Mesodermal cell (in vitro differentiated cells): ENCODE measurements at regions not wholly inside any gene's neighbourhood (a gene's known extent, or its start where the extent isn't known, plus 50 kb on each side); places are given as distances from the start of the nearest gene placed in this dataset.
"Not testable (repeated sequence)": the region's sequence is repeated elsewhere in the genome, so short reads cannot be mapped to it uniquely, and the experiment has no call there.

Experiments
- H3K27ac ChIP-seq: 2 replicates; pipeline ENCODE4 v1.7.0; 2013; ENCODE audit warnings: mild to moderate bottlenecking, low read depth, low read length, moderate library complexity; ENCODE audit not compliant: severe bottlenecking
- H3K36me3 ChIP-seq: 2 replicates; pipeline ENCODE4 v1.7.1; 2013; ENCODE audit warnings: mild to moderate bottlenecking, low read length, moderate library complexity; ENCODE audit not compliant: control insufficient read depth, insufficient read depth
- H3K4me1 ChIP-seq: one replicate; pipeline ENCODE4 v1.7.1; 2013; ENCODE audit warnings: mild to moderate bottlenecking, low read length; ENCODE audit not compliant: insufficient read depth, control insufficient read depth, poor library complexity, severe bottlenecking
- H3K4me3 ChIP-seq: 2 replicates; pipeline ENCODE4 v1.7.0; 2013; ENCODE audit warnings: low read length, control low read depth, mild to moderate bottlenecking; ENCODE audit not compliant: insufficient read depth, poor library complexity, severe bottlenecking; ENCODE audit errors: extremely low read depth
- H3K9me3 ChIP-seq: 2 replicates; pipeline ENCODE4 v1.7.1; 2013; ENCODE audit warnings: mild to moderate bottlenecking, low read length, moderate library complexity; ENCODE audit not compliant: control insufficient read depth
- WGBS, 2 experiments: methylation state at CpG; one replicate each; pipeline ENCODE4 v1.1.5; 2013; ENCODE audit warnings: missing lambda C conversion rate in 2 of 2; ENCODE audit not compliant: insufficient coverage in 2 of 2; 5-methylcytosine and 5-hydroxymethylcytosine counted together

DNA sequence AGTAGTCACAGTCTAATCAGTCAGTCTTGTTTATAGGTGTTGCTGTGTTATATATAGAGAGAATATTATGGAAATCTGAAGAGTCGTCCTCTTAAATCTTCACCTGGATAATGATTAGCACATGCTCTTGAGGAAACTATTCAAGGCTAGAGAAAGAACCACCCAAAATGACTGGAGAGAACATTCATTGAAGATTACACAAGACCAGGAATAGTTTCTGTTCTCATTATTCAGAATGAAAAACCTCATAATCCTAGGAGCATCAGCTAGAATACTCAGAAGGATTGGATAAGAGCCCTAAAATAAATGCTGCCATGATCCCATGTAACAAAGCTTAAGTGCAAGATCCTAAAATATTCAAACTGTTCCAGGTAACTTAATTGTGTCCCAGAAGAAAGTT lies 278.2 kb upstream of the PREP start:
- peaks cover 1% of the 10 kb centered on the region for H3K9me3 ChIP-seq
- no peak overlapping the region for H3K4me3 ChIP-seq
- H3K36me3 ChIP-seq = no peaks in the 10 kb centered on the region
- H3K27ac ChIP-seq = no peak overlapping the region
- WGBS, 2 experiments = 100% methylated on average over 1 of the region's 1 CpG; no CpG with 5 or more reads in 1 of the 2 experiments
- H3K4me1 ChIP-seq = peaks cover 10% of the 10 kb centered on the region

DNA sequence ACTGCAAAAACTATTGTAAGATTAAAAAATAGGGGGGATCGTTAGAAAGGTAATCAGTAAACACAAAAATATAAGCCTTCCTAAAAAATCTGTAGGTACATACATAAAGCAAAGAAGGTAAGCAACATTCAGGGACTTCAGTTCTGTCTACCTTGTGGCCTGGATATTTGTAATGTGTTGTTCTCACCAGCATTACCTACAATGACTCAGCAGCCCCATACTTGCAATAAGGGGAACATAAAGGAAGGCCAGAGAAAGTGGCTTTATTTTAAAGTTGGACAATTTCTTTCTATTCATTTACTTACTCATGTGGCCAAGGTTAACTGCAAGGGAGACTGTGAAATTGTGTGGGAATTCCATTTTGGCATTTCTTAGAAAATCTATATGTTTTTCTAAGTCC lies 277.2 kb upstream of the PREP start:
- Histone ChIP-seq H3K9me3 (no peaks in the 10 kb centered on the region), H3K4me3 (no peak overlapping the region), H3K27ac (no peak overlapping the region), H3K4me1 (peaks cover 17% of the 10 kb centered on the region), H3K36me3 (no peaks in the 10 kb centered on the region)
- WGBS, 2 experiments = no CpG with 5 or more reads among the region's 1 CpG

DNA sequence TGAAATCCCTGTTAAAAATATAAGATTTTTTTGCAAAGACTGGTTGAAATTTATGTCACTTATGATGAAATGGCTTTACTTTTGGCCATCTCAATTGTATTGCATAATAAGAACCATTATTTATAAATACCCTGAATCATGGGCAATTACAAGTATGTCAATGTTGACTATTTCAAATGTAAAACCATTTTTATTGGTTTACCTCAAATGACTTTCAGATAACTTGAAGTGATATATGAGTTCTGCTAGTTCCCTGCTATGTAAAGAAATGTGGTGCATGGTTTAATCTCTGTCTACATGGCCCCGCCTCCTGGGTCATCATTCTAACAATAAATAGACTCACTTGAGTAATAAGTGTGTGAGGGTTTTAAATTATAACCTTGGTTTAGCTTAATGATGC lies 275.6 kb upstream of the PREP start:
- H3K4me1 ChIP-seq = peaks cover 17% of the 10 kb centered on the region
- no peak overlapping the region for H3K4me3 ChIP-seq
- H3K9me3 ChIP-seq = no peaks in the 10 kb centered on the region
- H3K27ac ChIP-seq = no peak overlapping the region
- WGBS, 2 experiments = no CpG with 5 or more reads among the region's 1 CpG
- no peaks in the 10 kb centered on the region for H3K36me3 ChIP-seq

DNA sequence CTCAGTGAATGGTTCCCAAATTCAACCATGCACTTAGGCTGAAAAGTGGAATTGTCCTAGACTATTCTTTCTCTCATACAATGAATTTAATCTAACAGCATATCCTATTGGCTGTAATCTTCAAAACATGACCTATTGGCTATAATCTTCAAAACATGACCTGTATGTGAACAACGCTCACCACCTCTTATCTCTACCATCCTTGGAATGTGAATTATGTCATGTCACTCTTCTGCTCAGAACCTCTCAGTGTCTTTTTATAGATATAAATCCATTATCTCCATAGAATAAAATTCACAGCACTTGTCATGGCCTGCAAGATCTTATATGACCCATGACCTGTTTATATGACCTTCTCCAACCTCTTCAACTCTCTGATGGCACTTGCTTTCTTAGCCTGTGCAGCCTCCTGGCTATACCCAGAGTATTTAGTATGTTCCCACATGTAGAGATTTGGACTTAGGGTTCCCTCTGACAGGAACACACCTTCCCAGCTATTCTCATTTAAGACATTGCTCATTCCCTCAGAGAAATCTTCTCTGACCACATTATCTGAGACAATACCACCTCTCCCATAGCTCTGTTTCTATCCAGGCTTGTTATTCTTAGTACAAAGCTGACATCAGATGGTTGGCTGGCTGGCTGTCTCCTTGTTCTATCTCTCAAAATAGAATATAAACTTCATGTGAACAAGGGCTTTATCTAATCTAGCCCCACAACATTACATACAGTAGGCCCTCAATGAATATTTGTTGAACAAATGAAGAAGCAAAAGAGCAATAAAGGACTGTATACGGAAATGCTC lies 275.0 kb upstream of the PREP start:
- Histone ChIP-seq H3K4me3 (no peak overlapping the region), H3K36me3 (no peaks in the 10 kb centered on the region), H3K27ac (no peak overlapping the region), H3K4me1 (peaks cover 17% of the 10 kb centered on the region), H3K9me3 (no peaks in the 10 kb centered on the region)
- WGBS, 2 experiments = 94% methylated on average over 2 of the region's 2 CpGs; no CpG with 5 or more reads in 1 of the 2 experiments

DNA sequence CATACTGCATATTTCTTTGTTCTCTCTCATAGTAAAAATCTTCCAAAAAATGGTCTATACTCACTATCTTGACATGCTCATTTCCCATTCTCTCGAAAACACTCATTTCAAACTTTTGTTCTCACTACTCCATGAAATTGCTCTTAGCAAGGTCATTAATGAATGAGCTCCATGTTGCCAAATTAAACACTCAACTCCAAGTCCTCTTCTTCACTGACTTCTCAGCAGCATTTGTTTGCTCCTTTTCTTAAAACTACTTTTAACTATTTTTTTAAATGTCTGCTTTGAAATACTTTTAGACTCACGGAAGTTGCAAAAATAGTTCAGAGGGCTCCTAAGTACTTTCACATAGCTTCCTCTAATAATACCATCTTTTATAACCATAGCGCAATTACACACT lies 274.0 kb upstream of the PREP start:
- H3K4me1 ChIP-seq = peaks cover 17% of the 10 kb centered on the region
- H3K27ac ChIP-seq = no peak overlapping the region
- H3K36me3 ChIP-seq = no peaks in the 10 kb centered on the region
- no peaks in the 10 kb centered on the region for H3K9me3 ChIP-seq
- WGBS, 2 experiments = 94 to 100% methylated on average over 3 of the region's 3 CpGs
- no peak overlapping the region for H3K4me3 ChIP-seq

DNA sequence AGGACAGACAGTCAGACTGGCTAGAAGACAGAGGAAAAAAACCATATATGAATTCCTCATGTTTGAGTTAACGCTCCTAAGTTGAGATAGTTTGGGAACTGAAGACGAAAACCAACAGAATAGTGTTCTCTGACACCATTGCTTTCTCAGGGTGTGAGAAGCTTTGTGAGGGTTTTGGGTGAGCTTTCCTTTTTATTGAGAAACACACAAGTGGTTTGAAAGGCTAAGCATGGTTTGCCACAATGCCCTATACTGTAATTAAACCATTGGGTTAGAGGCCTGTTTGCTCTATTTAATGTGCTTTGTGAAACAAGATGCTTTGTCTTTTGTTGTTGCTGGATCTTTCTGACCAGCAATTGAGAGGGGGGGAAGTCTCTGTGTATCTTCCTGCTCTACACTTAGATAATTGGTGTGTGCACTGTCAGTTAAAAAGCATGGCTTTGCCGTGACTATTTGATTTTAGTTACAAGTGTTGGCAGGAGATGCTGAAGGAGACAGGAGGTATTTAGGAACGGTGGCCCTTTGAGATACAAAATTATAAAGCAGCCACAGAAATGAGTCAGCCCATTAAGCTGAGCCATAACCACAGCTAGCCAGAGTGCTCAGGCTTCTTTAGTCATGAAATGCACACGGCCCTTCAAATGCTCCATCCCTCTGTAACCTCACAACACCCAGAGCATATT lies 273.0 kb upstream of the PREP start:
- Histone ChIP-seq H3K9me3 (no peaks in the 10 kb centered on the region), H3K27ac (peak overlapping the region; percentile 66), H3K4me3 (no peak overlapping the region), H3K36me3 (no peaks in the 10 kb centered on the region), H3K4me1 (peaks cover 17% of the 10 kb centered on the region)
- 54 to 78% methylated on average over 4 of the region's 5 CpGs for WGBS, 2 experiments

DNA sequence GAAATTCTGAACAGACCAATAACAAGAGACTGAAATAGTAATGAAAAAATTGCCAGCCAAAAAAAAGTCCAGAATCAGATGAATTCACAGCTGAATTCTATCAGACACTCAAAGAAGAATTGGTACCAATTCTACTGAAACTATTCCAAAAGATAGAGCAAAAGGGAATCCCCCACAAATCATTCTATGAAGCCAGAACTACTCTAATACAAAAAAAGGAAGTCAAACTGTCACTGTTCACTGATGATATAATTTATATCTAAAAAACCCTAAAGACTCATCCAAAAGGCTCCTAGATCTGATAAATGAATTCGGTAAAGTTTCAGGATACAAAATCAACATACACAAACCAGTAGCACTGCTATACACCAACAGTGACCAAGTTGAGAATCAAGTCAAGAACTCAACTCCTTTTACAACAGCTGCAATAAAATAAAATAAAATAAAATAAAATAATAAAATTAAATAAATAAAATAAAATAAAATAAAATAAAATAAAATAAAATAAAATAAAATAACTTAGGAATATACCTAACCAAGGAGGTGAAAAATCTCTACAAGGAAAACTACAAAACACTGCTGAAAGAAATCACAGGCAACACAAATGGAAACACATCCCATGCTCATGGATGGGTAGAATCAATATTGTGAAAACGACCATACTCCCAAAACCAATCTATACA lies 270.1 kb upstream of the PREP start:
- not testable (repeated sequence) for H3K4me3 ChIP-seq, H3K27ac ChIP-seq, H3K36me3 ChIP-seq, H3K9me3 ChIP-seq
- peaks cover 17% of the 10 kb centered on the region for H3K4me1 ChIP-seq
- WGBS, 2 experiments = 100% methylated on average over 2 of the region's 2 CpGs; no CpG with 5 or more reads in 1 of the 2 experiments

DNA sequence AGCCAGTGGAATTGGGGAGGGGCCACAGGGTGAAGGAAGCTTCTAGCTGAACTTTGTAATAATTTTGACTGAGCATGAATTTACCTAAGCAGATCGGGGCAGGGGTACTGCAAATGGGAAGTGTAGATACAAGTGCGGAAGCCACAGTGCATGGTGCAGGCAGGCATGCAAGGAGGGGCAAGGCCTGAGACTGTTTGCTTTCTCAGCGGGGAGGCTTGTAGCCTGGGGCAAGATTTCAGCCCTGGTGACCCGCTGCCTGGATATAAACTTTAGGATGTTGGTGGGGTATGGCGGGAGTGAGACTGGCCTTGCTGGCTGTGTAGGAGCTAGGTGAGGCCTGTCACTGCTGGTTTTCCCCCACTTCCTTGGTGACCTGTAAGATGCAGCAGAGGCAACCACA lies 266.4 kb upstream of the PREP start:
- WGBS, 2 experiments = 77 to 90% methylated on average over 3 to 4 of the region's 5 CpGs
- no peaks in the 10 kb centered on the region for H3K36me3 ChIP-seq
- no peaks in the 10 kb centered on the region for H3K4me1 ChIP-seq
- H3K9me3 ChIP-seq = no peaks in the 10 kb centered on the region
- H3K27ac ChIP-seq = no peak overlapping the region
- H3K4me3 ChIP-seq = no peak overlapping the region

DNA sequence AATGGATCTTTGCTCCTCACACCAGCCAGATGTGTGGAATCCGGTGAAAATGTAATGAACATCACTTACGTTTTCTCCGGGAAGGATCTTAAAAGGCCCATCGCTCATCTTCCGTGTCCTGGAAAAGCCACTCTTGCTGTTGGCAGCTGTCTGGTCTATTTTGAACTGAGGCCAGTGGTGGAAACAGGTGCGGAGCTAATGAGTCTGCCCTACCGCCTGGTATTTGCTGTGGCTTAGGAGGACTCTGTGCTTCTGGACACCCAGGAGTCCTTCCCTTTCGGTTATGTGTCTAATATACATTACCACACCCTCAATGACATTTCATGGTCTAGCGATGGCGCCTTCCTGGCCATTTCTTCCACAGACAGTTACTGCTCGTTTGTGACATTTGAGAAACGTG lies 264.2 kb upstream of the PREP start:
- Histone ChIP-seq H3K4me1 (no peaks in the 10 kb centered on the region), H3K27ac (no peak overlapping the region), H3K4me3 (no peak overlapping the region), H3K36me3 (no peaks in the 10 kb centered on the region), H3K9me3 (no peaks in the 10 kb centered on the region)
- WGBS, 2 experiments = 92% methylated on average over 8 to 9 of the region's 12 CpGs

DNA sequence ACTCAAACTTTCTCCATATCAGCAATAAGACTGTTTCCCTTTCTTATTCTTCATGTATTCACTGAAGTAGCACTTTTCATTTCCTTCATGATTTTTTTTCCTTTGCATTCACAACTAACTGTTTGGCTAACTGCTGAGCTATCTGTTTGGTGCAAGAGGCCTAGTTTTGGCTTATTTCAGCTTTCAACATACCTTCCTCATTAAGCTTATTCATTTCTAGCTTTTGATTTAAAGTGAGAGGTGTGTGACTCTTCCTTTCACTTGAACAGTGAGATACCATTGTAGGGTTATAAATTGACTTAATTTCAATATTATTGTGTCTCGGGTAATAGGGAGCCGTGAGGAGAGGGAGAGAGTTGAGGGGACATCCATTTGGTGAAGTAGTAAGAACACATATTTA lies 262.0 kb upstream of the PREP start:
- Histone ChIP-seq H3K4me1 (no peaks in the 10 kb centered on the region), H3K9me3 (no peaks in the 10 kb centered on the region), H3K4me3 (no peak overlapping the region), H3K27ac (no peak overlapping the region), H3K36me3 (no peaks in the 10 kb centered on the region)
- WGBS, 2 experiments = no CpG with 5 or more reads among the region's 2 CpGs
